GM12878 (cell line): ENCODE measurements at regions not wholly inside any gene's neighbourhood (a gene's known extent, or its start where the extent isn't known, plus 50 kb on each side); places are given as distances from the start of the nearest gene placed in this dataset.

Experiments used
- ATAC-seq: fragments of 200-7000 bp; cut with Tn5 transposase; 3 replicates; pipeline ENCODE4 v1.9.1; 2020; ENCODE audit warnings: mild to moderate bottlenecking, moderate library complexity
- BruUV-seq: library from RNA; stranded (reverse); fragments of 400-500 nt; replicated peaks from 2 replicates; lab custom pipeline; 2021; lab: Mats Ljungman, UMichigan
- CTCF ChIA-PET: fragments of 300-600 bp; sonication (Branson Sonifier 250); formaldehyde crosslinking; extraction: SDS; loops from one replicate; lab custom pipeline; 2021; ENCODE audit warnings: inconsistent platforms; lab: Yijun Ruan, JAX
- POLR2A ChIA-PET: fragments of 350-600 bp; formaldehyde crosslinking; extraction: SDS; loops from one replicate; lab custom pipeline; 2021; ENCODE audit warnings: inconsistent platforms; lab: Charles Lee
- RAD21 ChIA-PET: fragments of 300-600 bp; sonication (Branson Sonifier 250); formaldehyde crosslinking; loops from one replicate; lab custom pipeline; 2023; ENCODE audit warnings: antibody characterized with exemption; ENCODE audit not compliant: unreplicated experiment; lab: Charles Lee
- SMC1A ChIA-PET: fragments of 300-600 bp; sonication (Branson Sonifier 250); formaldehyde crosslinking; loops from one replicate; lab custom pipeline; 2023; ENCODE audit not compliant: unreplicated experiment, uncharacterized antibody; lab: Charles Lee
- DNase-seq: peaks from one replicate; pipeline ENCODE4 v3.0.0-alpha.2; 2011; ENCODE audit warnings: low read depth, low spot score
- FAIRE-seq: peaks from 3 replicates; lab custom pipeline; 2011; peaks lifted over from hg19 to GRCh38; lab: Jason Lieb, UNC
- H2AFZ ChIP-seq: 2 replicates; pipeline ENCODE4 v1.6.0; 2011; ENCODE audit warnings: low read depth, low read length, control low read depth; ENCODE audit not compliant: control insufficient read depth
- H3K27ac ChIP-seq: 2 replicates; pipeline ENCODE4 v1.5.1; 2011; ENCODE audit warnings: control low read depth; ENCODE audit not compliant: control insufficient read depth, insufficient read depth
- H3K27me3 ChIP-seq, 2 experiments: replicated peaks in 1 of 2; 2 replicates each; pipeline versions ENCODE4 v1.6.0 to v1.6.1; 2011; ENCODE audit warnings: low read length in 1 of 2; ENCODE audit not compliant: control insufficient read depth in 2 of 2, insufficient read depth in 2 of 2
- H3K36me3 ChIP-seq, 2 experiments: 2 replicates each; pipeline ENCODE4 v1.5.1; 2011; ENCODE audit warnings: low read length in 1 of 2; ENCODE audit not compliant: control insufficient read depth in 2 of 2, insufficient read depth in 2 of 2
- H3K4me1 ChIP-seq: 2 replicates; pipeline ENCODE4 v1.6.1; 2011; ENCODE audit warnings: mild to moderate bottlenecking, low read length, moderate library complexity, mixed read lengths; ENCODE audit not compliant: control insufficient read depth, insufficient read depth
- H3K4me2 ChIP-seq: 2 replicates; pipeline ENCODE4 v1.6.0; 2011; ENCODE audit warnings: control low read depth; ENCODE audit not compliant: control insufficient read depth, insufficient read depth
- H3K4me3 ChIP-seq: fragments of 200-600 bp; sonication (generic); 2 replicates; pipeline ENCODE4 v1.5.1; 2016
- H3K79me2 ChIP-seq: 2 replicates; pipeline ENCODE4 v1.6.0; 2011; ENCODE audit warnings: low read length; ENCODE audit not compliant: control insufficient read depth, insufficient read depth
- H3K9ac ChIP-seq: 2 replicates; pipeline ENCODE4 v1.8.0; 2011; ENCODE audit warnings: low read length, control low read depth, mixed read lengths; ENCODE audit not compliant: control insufficient read depth, insufficient read depth
- H3K9me3 ChIP-seq: replicated peaks from 3 replicates; pipeline ENCODE4 v1.5.1; 2011; ENCODE audit warnings: mild to moderate bottlenecking, low read length; ENCODE audit not compliant: control insufficient read depth, insufficient read depth
- H4K20me1 ChIP-seq: 2 replicates; pipeline ENCODE4 v1.6.0; 2011; ENCODE audit not compliant: control insufficient read depth, insufficient read depth
- CEBPB ChIP-seq, 2 experiments: fragments of 150-350 bp in 1 of 2; IDR thresholded peaks; 2 replicates each; pipeline ENCODE4 v1.6.1; 2012 to 2014; ENCODE audit warnings: low read depth in 2 of 2, low read length in 2 of 2, borderline replicate concordance in 1 of 2, inconsistent platforms in 1 of 2
- CREM ChIP-seq: IDR thresholded peaks from 2 replicates; pipeline ENCODE4 v1.6.1; 2014; ENCODE audit warnings: antibody characterized with exemption, low read depth
- EGR1 ChIP-seq, 2 experiments: IDR thresholded peaks; 1 replicate in 1 of 2; 2 replicates in 1 of 2; pipeline ENCODE4 v1.6.1; 2011 to 2012; ENCODE audit warnings: low read depth in 2 of 2, low read length in 2 of 2, borderline replicate concordance in 1 of 2, mild to moderate bottlenecking in 1 of 2, moderate library complexity in 1 of 2
- KDM1A ChIP-seq: fragments of 200-600 bp; sonication (generic); IDR thresholded peaks from 2 replicates; pipeline ENCODE4 v1.6.1; 2016; ENCODE audit warnings: borderline replicate concordance
- LARP7 ChIP-seq: fragments of 450-650 bp; IDR thresholded peaks from 2 replicates; pipeline ENCODE4 v1.6.1; 2017; ENCODE audit warnings: mild to moderate bottlenecking
- MEF2A ChIP-seq: IDR thresholded peaks from 2 replicates; pipeline ENCODE4 v1.6.1; 2011; ENCODE audit warnings: low read depth, mild to moderate bottlenecking, low read length, moderate library complexity; ENCODE audit not compliant: insufficient read depth
- MXI1 ChIP-seq: fragments of 150-350 bp; IDR thresholded peaks from 2 replicates; pipeline ENCODE4 v1.6.1; 2011; ENCODE audit warnings: low read depth, mild to moderate bottlenecking, inconsistent platforms, low read length, improper control_type of control experiment
- NFXL1 ChIP-seq: fragments of 450-650 bp; IDR thresholded peaks from 2 replicates; pipeline ENCODE4 v1.6.1; 2017; ENCODE audit warnings: antibody characterized with exemption, mild to moderate bottlenecking, borderline replicate concordance
- NFYA ChIP-seq: IDR thresholded peaks from 2 replicates; pipeline ENCODE4 v1.6.1; 2011; ENCODE audit warnings: low read depth, mild to moderate bottlenecking, low read length, improper control_type of control experiment, borderline replicate concordance
- RBBP5 ChIP-seq: fragments of 200-600 bp; sonication (generic); conservative IDR thresholded peaks from 2 replicates; pipeline ENCODE4 v1.6.1; 2016
- RFX5 ChIP-seq: IDR thresholded peaks from 2 replicates; pipeline ENCODE4 v1.6.1; 2011; ENCODE audit warnings: low read depth, low read length, improper control_type of control experiment
- WGBS: methylation state at CpG from one replicate; pipeline ENCODE4 v1.1.6; 2016; ENCODE audit warnings: low lambda C conversion rate; ENCODE audit not compliant: insufficient replicate concordance, insufficient coverage; ENCODE audit errors: missing lambda C conversion rate; 5-methylcytosine and 5-hydroxymethylcytosine counted together
- in situ Hi-C: fragments of 300-500 bp; cut with MboI; formaldehyde crosslinking; loops from 9 replicates; pipeline ENCODE4 v1.14.3; 2018; ENCODE audit warnings: mixed read lengths
- intact Hi-C: fragments of 100-400 bp; cut with micrococcal nuclease; formaldehyde crosslinking; loops from one replicate; pipeline ENCODE4 v1.14.2; 2022; ENCODE audit not compliant: unreplicated experiment
- TF ChIP-seq, protein P1 (sequence below): fragments of 450-650 bp; IDR thresholded peaks from 2 replicates; pipeline ENCODE4 v1.6.1; 2017; ENCODE audit warnings: borderline replicate concordance
- TF ChIP-seq, protein P2 (sequence below): IDR thresholded peaks from 2 replicates; pipeline ENCODE4 v1.6.1; 2012; ENCODE audit warnings: low read depth, low read length, improper control_type of control experiment

DNA sequence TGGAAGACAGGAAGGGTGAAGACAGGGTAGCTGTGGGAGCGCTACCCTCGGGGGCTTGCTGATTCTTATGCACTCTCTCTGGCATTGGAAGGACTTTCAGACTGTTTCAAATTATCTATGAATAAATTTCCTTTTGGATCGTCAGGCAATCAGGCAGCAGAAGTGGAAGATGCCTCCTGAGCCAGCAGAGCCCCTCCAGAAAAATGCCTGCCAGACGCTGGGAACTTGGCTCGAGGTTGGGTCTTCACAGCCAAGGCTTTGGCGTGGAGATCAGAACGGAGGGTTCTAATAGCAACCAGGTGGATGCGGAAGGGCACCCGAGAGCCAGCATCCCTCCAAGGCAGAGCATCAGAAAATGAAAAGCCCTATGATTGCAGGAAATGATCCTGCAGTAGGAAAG lies 119.2 kb upstream of the RFLNA start:
- no peaks in the 10 kb centered on the region for H3K27me3 ChIP-seq
- in situ Hi-C loops (no loop called here), intact Hi-C loops (no loop called here)
- H3K4me2 ChIP-seq, result no peak overlapping the region
- ATAC-seq (no peak), DNase-seq (no peak), FAIRE-seq (no peak)
- no peak overlapping the region for H2AFZ ChIP-seq
- SMC1A ChIA-PET, result interaction anchor here (0.8 kb wide), 1 partner anchor 17 kb away, joined by 3 read pairs; no protein-coding TSS in a partner anchor
- no peaks in the 10 kb centered on the region for H3K36me3 ChIP-seq
- 45% methylated on average over 9 of the region's 9 CpGs for WGBS
- TF ChIP-seq RFX5 (no peak), RBBP5 (no peak), LARP7 (no peak), MXI1 (no peak)
- TF ChIP-seq, protein P1, sequence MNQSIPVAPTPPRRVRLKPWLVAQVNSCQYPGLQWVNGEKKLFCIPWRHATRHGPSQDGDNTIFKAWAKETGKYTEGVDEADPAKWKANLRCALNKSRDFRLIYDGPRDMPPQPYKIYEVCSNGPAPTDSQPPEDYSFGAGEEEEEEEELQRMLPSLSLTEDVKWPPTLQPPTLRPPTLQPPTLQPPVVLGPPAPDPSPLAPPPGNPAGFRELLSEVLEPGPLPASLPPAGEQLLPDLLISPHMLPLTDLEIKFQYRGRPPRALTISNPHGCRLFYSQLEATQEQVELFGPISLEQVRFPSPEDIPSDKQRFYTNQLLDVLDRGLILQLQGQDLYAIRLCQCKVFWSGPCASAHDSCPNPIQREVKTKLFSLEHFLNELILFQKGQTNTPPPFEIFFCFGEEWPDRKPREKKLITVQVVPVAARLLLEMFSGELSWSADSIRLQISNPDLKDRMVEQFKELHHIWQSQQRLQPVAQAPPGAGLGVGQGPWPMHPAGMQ, result no peak
- POLR2A ChIA-PET, result no interaction called here
- no TSS peak for BruUV-seq
- RAD21 ChIA-PET, result no interaction called here
- H3K27ac ChIP-seq, result no peak overlapping the region
- CTCF ChIA-PET, result no interaction called here
- no peaks in the 10 kb centered on the region for H3K79me2 ChIP-seq
- H3K4me1 ChIP-seq, result no peaks in the 10 kb centered on the region
- H3K4me3 ChIP-seq, result no peak overlapping the region
- no peak overlapping the region for H3K9ac ChIP-seq
- no peaks in the 10 kb centered on the region for H3K9me3 ChIP-seq
- no peaks in the 10 kb centered on the region for H4K20me1 ChIP-seq

DNA sequence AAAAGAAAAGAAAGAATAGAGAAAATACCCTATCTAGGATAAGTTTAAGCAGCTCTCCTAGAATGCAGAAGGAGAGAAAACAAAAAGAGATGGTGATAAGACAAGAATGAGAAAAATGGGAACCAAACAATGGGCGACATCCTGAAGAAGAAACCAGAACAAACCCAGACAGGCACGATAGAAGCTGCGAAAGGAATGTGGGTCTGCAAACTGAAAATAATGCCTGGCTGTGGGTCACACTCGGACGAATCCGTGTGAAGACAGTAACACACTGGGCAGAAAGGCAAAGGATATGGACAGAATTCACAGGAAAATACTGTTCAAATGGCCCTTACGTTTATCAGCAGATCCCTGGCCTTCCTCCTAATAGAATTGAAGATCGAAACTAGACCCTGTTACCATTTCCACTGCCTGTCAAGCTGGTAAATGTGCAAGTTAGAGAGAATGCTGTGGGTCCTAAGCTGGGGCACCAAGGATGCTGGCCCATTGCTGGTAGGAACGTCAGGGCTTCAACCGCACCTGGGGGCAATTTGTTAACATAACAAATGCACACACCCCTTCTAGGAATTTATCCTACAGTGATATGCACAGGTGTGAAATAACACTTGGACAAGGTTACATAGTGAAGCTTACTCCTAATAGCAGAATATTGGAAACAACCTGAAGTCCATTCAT lies 117.5 kb upstream of the RFLNA start:
- in situ Hi-C loops, result no loop called here
- CTCF ChIA-PET, result interaction anchor here (0.6 kb wide), 1 partner anchor 351 kb away, joined by 3 read pairs; no protein-coding TSS in a partner anchor
- no peaks in the 10 kb centered on the region for H3K79me2 ChIP-seq
- H3K9ac ChIP-seq, result no peak overlapping the region
- WGBS, result 38% methylated on average over 10 of the region's 10 CpGs
- intact Hi-C loops, result no loop called here
- H3K4me1 ChIP-seq, result no peaks in the 10 kb centered on the region
- RAD21 ChIA-PET, result no interaction called here
- no peaks in the 10 kb centered on the region for H4K20me1 ChIP-seq
- H3K36me3 ChIP-seq, result no peaks in the 10 kb centered on the region
- H3K27me3 ChIP-seq, result no peaks in the 10 kb centered on the region
- no peak for ATAC-seq
- SMC1A ChIA-PET, result no interaction called here
- no peak overlapping the region for H3K4me2 ChIP-seq
- no peak for DNase-seq
- no peak for FAIRE-seq
- BruUV-seq, result no TSS peak
- H3K27ac ChIP-seq, result no peak overlapping the region
- POLR2A ChIA-PET, result no interaction called here
- no peak overlapping the region for H3K4me3 ChIP-seq
- H3K9me3 ChIP-seq, result no peaks in the 10 kb centered on the region
- no peak overlapping the region for H2AFZ ChIP-seq
- TF ChIP-seq, protein P2, sequence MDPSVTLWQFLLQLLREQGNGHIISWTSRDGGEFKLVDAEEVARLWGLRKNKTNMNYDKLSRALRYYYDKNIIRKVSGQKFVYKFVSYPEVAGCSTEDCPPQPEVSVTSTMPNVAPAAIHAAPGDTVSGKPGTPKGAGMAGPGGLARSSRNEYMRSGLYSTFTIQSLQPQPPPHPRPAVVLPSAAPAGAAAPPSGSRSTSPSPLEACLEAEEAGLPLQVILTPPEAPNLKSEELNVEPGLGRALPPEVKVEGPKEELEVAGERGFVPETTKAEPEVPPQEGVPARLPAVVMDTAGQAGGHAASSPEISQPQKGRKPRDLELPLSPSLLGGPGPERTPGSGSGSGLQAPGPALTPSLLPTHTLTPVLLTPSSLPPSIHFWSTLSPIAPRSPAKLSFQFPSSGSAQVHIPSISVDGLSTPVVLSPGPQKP, result no peak
- TF ChIP-seq NFYA, result no peak
- TF ChIP-seq EGR1 (IDR thresholded peaks at IDR 0.05; ENCODE audit: borderline replicate concordance in 1 of 2, low read depth in 2 of 2, low read length in 2 of 2), result no peak
- no peak for TF ChIP-seq MXI1
- no peak for TF ChIP-seq CEBPB (IDR thresholded peaks at IDR 0.05; ENCODE audit: borderline replicate concordance in 1 of 2, low read depth in 2 of 2, low read length in 2 of 2)
- no peak for TF ChIP-seq KDM1A
- TF ChIP-seq NFXL1, result no peak
- TF ChIP-seq MEF2A, result no peak
- TF ChIP-seq RBBP5, result no peak
- no peak for TF ChIP-seq CREM
